ENCODE measurements at regions not wholly inside any gene's neighbourhood (a gene's known extent, or its start where the extent isn't known, plus 50 kb on each side); places are given as distances from the start of the nearest gene placed in this dataset.

DNA sequence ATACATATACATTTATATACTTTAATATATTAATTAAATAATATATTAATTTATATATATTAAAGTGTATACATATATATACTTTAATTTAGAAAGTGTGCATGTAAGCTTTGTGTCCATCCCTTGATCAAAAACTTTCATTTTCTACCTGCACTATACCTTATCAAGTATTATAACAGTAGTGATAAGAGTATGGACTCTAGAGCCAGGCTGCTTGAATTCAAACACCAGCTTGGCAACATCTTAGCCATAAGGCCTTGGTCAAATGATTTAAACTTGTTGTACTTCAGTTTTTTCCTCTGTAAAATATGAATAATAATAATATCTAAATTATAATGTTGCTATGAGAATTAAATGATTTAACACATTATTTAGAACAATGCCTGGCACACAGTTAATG lies 327.6 kb upstream of the NECTIN3 start:
- no peak for TF ChIP-seq CTCF (IDR thresholded peaks at IDR 0.05; ENCODE audit: unreplicated experiment)
- Mint-ChIP-seq H3K36me3 (peaks cover 7% of the 10 kb centered on the region), H3K9me3 (peaks cover 26% of the 10 kb centered on the region), H3K4me1 (peaks cover 2% of the 10 kb centered on the region), H3K27me3 (ENCODE audit: low read depth) (no peaks in the 10 kb centered on the region), H3K27ac (no peak overlapping the region), H3K4me3 (no peak overlapping the region)
- DNase-seq (ENCODE audit: low spot score in 2 of 2, unreplicated experiment in 2 of 2) = no peak

DNA sequence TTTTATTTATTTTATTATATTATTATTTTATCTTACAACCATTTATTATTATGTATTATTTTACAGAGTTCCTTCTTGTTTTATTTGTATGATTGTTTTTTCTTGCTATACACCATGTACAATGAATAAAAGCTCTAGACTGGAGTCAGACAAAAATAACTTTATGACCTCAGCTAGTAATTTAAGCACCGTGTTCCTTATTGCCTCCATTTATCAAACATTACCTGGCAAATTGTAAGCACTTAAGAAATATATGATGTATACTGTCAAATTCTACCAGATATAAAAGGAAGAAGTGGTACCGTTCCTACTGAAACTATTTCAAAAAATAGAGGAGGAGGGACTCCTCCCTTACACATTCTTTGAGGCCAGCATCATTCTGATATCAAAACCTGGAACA lies 326.9 kb upstream of the NECTIN3 start:
- no peaks in the 10 kb centered on the region for H3K27me3 Mint-ChIP-seq (ENCODE audit: low read depth)
- no peak overlapping the region for H3K4me3 Mint-ChIP-seq
- no peak for DNase-seq (ENCODE audit: low spot score in 2 of 2, unreplicated experiment in 2 of 2)
- peaks cover 7% of the 10 kb centered on the region for H3K36me3 Mint-ChIP-seq
- no peak for TF ChIP-seq CTCF (IDR thresholded peaks at IDR 0.05; ENCODE audit: unreplicated experiment)
- peaks cover 7% of the 10 kb centered on the region for H3K4me1 Mint-ChIP-seq
- H3K27ac Mint-ChIP-seq = no peak overlapping the region
- peaks cover 26% of the 10 kb centered on the region for H3K9me3 Mint-ChIP-seq

GRCh38 chr3:110749006-110749405 lies 322.6 kb upstream of the NECTIN3 start:
- Mint-ChIP-seq H3K4me1 (peaks cover 43% of the 10 kb centered on the region), H3K27me3 (ENCODE audit: low read depth) (no peaks in the 10 kb centered on the region), H3K9me3 (peaks cover 26% of the 10 kb centered on the region), H3K36me3 (peaks cover 7% of the 10 kb centered on the region), H3K27ac (no peak overlapping the region), H3K4me3 (no peak overlapping the region)
- TF ChIP-seq CTCF (IDR thresholded peaks at IDR 0.05; ENCODE audit: unreplicated experiment) = no peak
- DNase-seq (ENCODE audit: low spot score in 2 of 2, unreplicated experiment in 2 of 2) = no peak

GRCh38 chr3:110750201-110750600 lies 321.4 kb upstream of the NECTIN3 start:
- Mint-ChIP-seq H3K4me3 (no peak overlapping the region), H3K27me3 (ENCODE audit: low read depth) (no peaks in the 10 kb centered on the region), H3K4me1 (peaks cover 49% of the 10 kb centered on the region), H3K36me3 (peaks cover 7% of the 10 kb centered on the region), H3K9me3 (peaks cover 21% of the 10 kb centered on the region), H3K27ac (no peak overlapping the region)
- TF ChIP-seq CTCF (IDR thresholded peaks at IDR 0.05; ENCODE audit: unreplicated experiment) = no peak
- DNase-seq (ENCODE audit: low spot score in 2 of 2, unreplicated experiment in 2 of 2) = no peak

DNA sequence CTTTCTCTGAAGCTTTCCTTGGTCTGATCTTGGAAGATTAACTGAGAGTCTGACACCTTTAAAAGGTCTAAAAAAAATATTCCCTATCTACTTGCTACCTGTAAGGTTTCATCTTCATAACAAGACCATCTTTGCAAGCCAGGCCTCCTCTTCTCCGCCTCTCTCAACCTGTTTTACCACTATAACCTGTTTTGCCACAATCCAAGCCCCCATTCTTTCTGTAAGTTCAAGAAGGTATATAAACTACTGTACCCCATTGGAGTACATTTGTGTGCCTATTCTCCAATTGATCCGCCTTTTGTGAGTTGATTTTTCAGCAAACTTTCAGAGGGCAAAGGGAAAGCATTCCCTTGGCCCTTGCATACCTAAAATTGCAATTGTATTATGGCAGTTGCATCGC lies 319.3 kb upstream of the NECTIN3 start:
- Mint-ChIP-seq H3K36me3 (no peaks in the 10 kb centered on the region), H3K9me3 (peaks cover 4% of the 10 kb centered on the region), H3K27me3 (ENCODE audit: low read depth) (no peaks in the 10 kb centered on the region), H3K4me1 (peaks cover 49% of the 10 kb centered on the region), H3K27ac (peak overlapping the region; percentile 64), H3K4me3 (no peak overlapping the region)
- peak in 1 of 2 experiments; percentile 43 for DNase-seq (ENCODE audit: low spot score in 2 of 2, unreplicated experiment in 2 of 2)
- no peak for TF ChIP-seq CTCF (IDR thresholded peaks at IDR 0.05; ENCODE audit: unreplicated experiment)

- H3K27me3 Mint-ChIP-seq (ENCODE audit: low read depth) = no peaks in the 10 kb centered on the region
- peaks cover 49% of the 10 kb centered on the region for H3K4me1 Mint-ChIP-seq
- no peak overlapping the region for H3K4me3 Mint-ChIP-seq
- no peak overlapping the region for H3K27ac Mint-ChIP-seq
- H3K36me3 Mint-ChIP-seq = no peaks in the 10 kb centered on the region
- no peak for TF ChIP-seq CTCF (IDR thresholded peaks at IDR 0.05; ENCODE audit: unreplicated experiment)
- no peak for DNase-seq (ENCODE audit: low spot score in 2 of 2, unreplicated experiment in 2 of 2)
- peaks cover 4% of the 10 kb centered on the region for H3K9me3 Mint-ChIP-seq
These were observed 318.1 kb upstream of the NECTIN3 start for GRCh38 chr3:110753516-110753915.
